Neural cell (in vitro differentiated cells): ENCODE measurements at regions not wholly inside any gene's neighbourhood (a gene's known extent, or its start where the extent isn't known, plus 50 kb on each side); places are given as distances from the start of the nearest gene placed in this dataset.
A peak's percentile ranks its signal among the peaks of the same experiment; 100 is the strongest.

Source experiments
- H2AFZ ChIP-seq: fragments of 200-600, 300-800 bp; sonication (generic), shearing (Covaris generic); 2 replicates; pipeline ENCODE4 v1.6.0; 2014; ENCODE audit warnings: low read depth, mild to moderate bottlenecking, antibody characterized with exemption, low read length, moderate library complexity
- H3F3A ChIP-seq: fragments of 200-600 bp; shearing (Covaris generic); 2 replicates; pipeline ENCODE4 v1.6.1; 2016; ENCODE audit warnings: mild to moderate bottlenecking, moderate library complexity, mixed read lengths, antibody characterized with exemption, low read length; ENCODE audit not compliant: insufficient read depth, poor library complexity, severe bottlenecking
- H3K27ac ChIP-seq: fragments of 200-600, 300-800 bp; sonication (generic), shearing (Covaris generic); 2 replicates; pipeline ENCODE4 v1.5.1; 2014; ENCODE audit warnings: mild to moderate bottlenecking, low read length, moderate library complexity
- H3K27me3 ChIP-seq: fragments of 300-800, 200-600 bp; sonication (generic), shearing (Covaris generic); 2 replicates; pipeline ENCODE4 v1.6.0; 2014; ENCODE audit warnings: mild to moderate bottlenecking, low read depth, low read length, moderate library complexity; ENCODE audit not compliant: insufficient read depth
- H3K36me3 ChIP-seq: fragments of 300-800, 200-600 bp; sonication (generic), shearing (Covaris generic); 2 replicates; pipeline ENCODE4 v1.5.1; 2014; ENCODE audit warnings: mild to moderate bottlenecking, antibody characterized with exemption, low read length, moderate library complexity; ENCODE audit not compliant: insufficient read depth
- H3K4me2 ChIP-seq: fragments of 300-800, 200-600 bp; sonication (generic), shearing (Covaris generic); 2 replicates; pipeline ENCODE4 v1.6.0; 2014; ENCODE audit warnings: mild to moderate bottlenecking, low read length
- H3K4me3 ChIP-seq: fragments of 300-800, 200-600 bp; sonication (generic), shearing (Covaris generic); 2 replicates; pipeline ENCODE4 v1.5.1; 2014; ENCODE audit warnings: mild to moderate bottlenecking, low read length, moderate library complexity
- H3K79me2 ChIP-seq: fragments of 200-600 bp; shearing (Covaris generic); replicated peaks from 2 replicates; pipeline ENCODE4 v1.6.0; 2014; ENCODE audit warnings: mild to moderate bottlenecking, low read length, moderate library complexity; ENCODE audit not compliant: insufficient read depth
- H3K9ac ChIP-seq: fragments of 300-800, 200-600 bp; sonication (generic), shearing (Covaris generic); 2 replicates; pipeline ENCODE4 v1.6.1; 2016; ENCODE audit warnings: mild to moderate bottlenecking, low read length, mixed read lengths
- H3K9me2 ChIP-seq: fragments of 200-600 bp; shearing (Covaris generic); 2 replicates; pipeline ENCODE4 v1.6.1; 2016; ENCODE audit warnings: mild to moderate bottlenecking, low read length, mixed read lengths; ENCODE audit not compliant: insufficient read depth
- H3K9me3 ChIP-seq: fragments of 200-600, 300-800 bp; sonication (generic), shearing (Covaris generic); 2 replicates; pipeline ENCODE4 v1.6.1; 2016; ENCODE audit warnings: mild to moderate bottlenecking, mixed run types, low read length, moderate library complexity, mixed read lengths
- H4K20me1 ChIP-seq: fragments of 200-600 bp; shearing (Covaris generic); 2 replicates; pipeline ENCODE4 v1.6.1; 2016; ENCODE audit warnings: mild to moderate bottlenecking, mixed run types; ENCODE audit not compliant: insufficient read depth
- CTCF ChIP-seq: fragments of 450-650 bp; IDR thresholded peaks from 2 replicates; pipeline ENCODE4 v1.5.1; 2014; ENCODE audit warnings: antibody characterized with exemption, mild to moderate bottlenecking, moderate library complexity; ENCODE audit not compliant: poor library complexity, severe bottlenecking
- EP300 ChIP-seq: fragments of 450-650 bp; conservative IDR thresholded peaks from 2 replicates; pipeline ENCODE4 v1.6.1; 2014; ENCODE audit warnings: antibody characterized with exemption, mild to moderate bottlenecking, moderate library complexity; ENCODE audit not compliant: poor library complexity, severe bottlenecking
- EZH2 ChIP-seq: fragments of 200-600, 300-800 bp; shearing (Covaris generic), sonication (generic); IDR thresholded peaks from 2 replicates; pipeline ENCODE4 v1.6.1; 2014; ENCODE audit warnings: antibody characterized with exemption, low read length, borderline replicate concordance, mild to moderate bottlenecking; ENCODE audit not compliant: insufficient read depth, poor library complexity, severe bottlenecking
- MXI1 ChIP-seq: fragments of 450-650 bp; conservative IDR thresholded peaks from 2 replicates; pipeline ENCODE4 v1.6.1; 2014; ENCODE audit warnings: antibody characterized with exemption, mild to moderate bottlenecking; ENCODE audit not compliant: poor library complexity, severe bottlenecking
- POLR2AphosphoS5 ChIP-seq: IDR thresholded peaks from 2 replicates; pipeline ENCODE4 v1.6.1; 2012
- RAD21 ChIP-seq: fragments of 450-650 bp; conservative IDR thresholded peaks from 2 replicates; pipeline ENCODE4 v1.6.1; 2014; ENCODE audit warnings: antibody characterized with exemption, mild to moderate bottlenecking, moderate library complexity
- REST ChIP-seq: IDR thresholded peaks from 2 replicates; pipeline ENCODE4 v1.6.1; 2012; ENCODE audit warnings: borderline replicate concordance
- SMC3 ChIP-seq: fragments of 450-650 bp; conservative IDR thresholded peaks from 2 replicates; pipeline ENCODE4 v1.6.1; 2014; ENCODE audit warnings: antibody characterized with exemption, mild to moderate bottlenecking, moderate library complexity; ENCODE audit not compliant: poor library complexity
- TAF1 ChIP-seq: IDR thresholded peaks from 2 replicates; pipeline ENCODE4 v1.6.1; 2012; ENCODE audit warnings: low read depth

- no peak for TF ChIP-seq REST
- no peak for TF ChIP-seq EZH2
- no peak for TF ChIP-seq CTCF
- TF ChIP-seq EP300 = no peak
- no peak for TF ChIP-seq RAD21
- no peak for TF ChIP-seq MXI1
- no peak for TF ChIP-seq SMC3
- TF ChIP-seq TAF1 = no peak
- TF ChIP-seq POLR2AphosphoS5 = no peak
- Histone ChIP-seq H3K9me2 (no peaks in the 10 kb centered on the region), H3K36me3 (no peaks in the 10 kb centered on the region), H3K4me2 (no peak overlapping the region), H3K27me3 (no peaks in the 10 kb centered on the region), H3K9me3 (no peaks in the 10 kb centered on the region), H3K79me2 (no peaks in the 10 kb centered on the region), H3K9ac (no peak overlapping the region), H4K20me1 (no peaks in the 10 kb centered on the region), H3K27ac (no peak overlapping the region), H3F3A (no peaks in the 10 kb centered on the region), H3K4me3 (no peak overlapping the region), H2AFZ (no peak overlapping the region)
Measured at GRCh38 chr9:88773126-88773525, 218.1 kb upstream of the S1PR3 start.

GRCh38 chr9:88773627-88774244 is 217.5 kb upstream of the S1PR3 start:
- Histone ChIP-seq H3K27me3 (no peaks in the 10 kb centered on the region), H3K36me3 (no peaks in the 10 kb centered on the region), H3K27ac (no peak overlapping the region), H3K79me2 (no peaks in the 10 kb centered on the region), H4K20me1 (no peaks in the 10 kb centered on the region), H3K4me2 (no peak overlapping the region), H3K9ac (no peak overlapping the region), H3K4me3 (no peak overlapping the region), H3K9me3 (no peaks in the 10 kb centered on the region), H3K9me2 (no peaks in the 10 kb centered on the region), H3F3A (no peaks in the 10 kb centered on the region), H2AFZ (no peak overlapping the region)
- TF ChIP-seq CTCF = peak; percentile 43
- peak; percentile 22 for TF ChIP-seq SMC3
- peak; percentile 16 for TF ChIP-seq RAD21
- no peak for TF ChIP-seq EP300
